NCI-H1694 (cell line): ENCODE measurements at regions not wholly inside any gene's neighbourhood (a gene's known extent, or its start where the extent isn't known, plus 50 kb on each side); places are given as distances from the start of the nearest gene placed in this dataset.

ENCODE experiments used
- DNase-seq: peaks from one replicate; lab custom pipeline; 2025; lab: John Stamatoyannopoulos, UW

DNA sequence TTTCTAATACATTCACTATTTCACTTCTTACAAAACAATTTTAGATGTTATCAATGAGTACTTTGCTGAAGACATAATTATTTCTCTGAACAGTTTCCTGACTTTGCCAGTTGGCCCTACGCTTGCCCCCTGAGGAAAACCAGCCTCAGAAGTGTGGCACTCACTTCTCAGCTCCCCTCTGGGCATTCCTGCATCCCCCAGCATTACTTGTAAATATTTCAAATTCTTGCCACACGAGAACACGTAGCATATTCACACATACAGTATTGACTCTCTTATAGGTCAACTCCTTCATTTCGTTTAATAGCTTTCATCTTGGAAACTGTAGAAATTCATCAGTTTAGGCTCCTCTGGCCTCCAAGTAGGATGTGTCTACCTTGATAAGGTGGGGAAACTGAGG lies 65.2 kb downstream of the OTX2 start:
- DNase-seq = no peak

DNA sequence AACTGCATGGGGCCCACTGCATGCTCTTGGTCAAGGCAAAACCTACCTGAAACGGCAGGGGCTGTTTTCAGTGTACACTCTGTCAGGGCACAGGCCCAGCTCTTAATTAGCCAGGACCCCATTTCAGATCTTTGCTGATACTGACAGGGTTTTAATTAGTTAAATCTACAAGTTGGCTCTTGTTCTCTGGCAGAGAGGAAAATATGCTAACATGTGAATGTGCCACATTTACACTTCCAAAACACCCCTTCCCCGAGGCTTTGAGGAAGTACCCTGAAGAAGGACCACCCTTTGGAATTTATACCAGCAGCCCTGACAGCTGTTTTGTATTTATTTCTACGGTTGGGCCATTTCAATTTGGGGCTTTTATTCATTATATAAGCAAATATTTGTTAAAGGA lies 66.3 kb downstream of the OTX2 start:
- peak; percentile 21 for DNase-seq

DNA sequence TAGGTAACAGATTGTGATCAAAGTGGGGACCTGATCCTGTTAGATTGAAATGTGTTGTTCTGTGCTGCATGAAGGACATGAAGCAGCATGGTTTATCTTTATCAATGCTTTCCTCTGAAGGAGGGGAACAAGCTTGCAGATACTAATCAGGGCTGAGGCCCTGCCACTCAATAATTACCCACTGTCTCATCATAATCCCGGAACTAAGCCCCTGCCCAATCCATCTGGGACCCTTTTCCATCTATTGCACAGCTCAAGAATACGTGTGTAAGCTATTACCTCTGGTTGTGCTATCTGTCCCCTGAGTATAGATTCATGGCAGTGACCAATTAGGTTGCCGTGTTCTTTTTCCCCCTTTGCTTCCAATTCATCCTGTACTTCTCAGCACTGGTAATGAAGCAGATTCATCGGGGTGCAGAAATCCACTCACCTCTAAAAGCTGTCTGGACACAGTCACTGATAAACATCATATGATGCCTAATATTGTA lies 67.8 kb downstream of the OTX2 start:
- DNase-seq = no peak

DNA sequence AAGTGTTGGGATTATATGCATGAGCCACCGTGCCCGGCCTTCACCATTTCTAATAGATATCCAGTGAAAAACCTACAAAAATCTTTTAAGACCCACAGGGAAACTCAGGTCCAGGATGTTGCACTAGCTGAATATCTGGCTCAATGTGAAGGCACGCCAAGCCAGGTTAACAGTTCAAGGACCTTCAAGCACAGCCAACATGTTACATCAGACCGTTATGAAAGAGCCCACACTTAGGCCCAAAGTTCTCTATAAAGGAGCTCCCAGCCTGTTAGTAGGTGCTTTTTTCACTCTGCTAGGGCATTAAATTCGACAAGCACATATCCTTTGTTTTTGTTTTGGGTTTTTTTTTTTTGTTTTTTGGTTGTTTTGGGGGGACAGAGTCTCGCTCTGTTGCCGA lies 69.0 kb downstream of the OTX2 start:
- no peak for DNase-seq

DNA sequence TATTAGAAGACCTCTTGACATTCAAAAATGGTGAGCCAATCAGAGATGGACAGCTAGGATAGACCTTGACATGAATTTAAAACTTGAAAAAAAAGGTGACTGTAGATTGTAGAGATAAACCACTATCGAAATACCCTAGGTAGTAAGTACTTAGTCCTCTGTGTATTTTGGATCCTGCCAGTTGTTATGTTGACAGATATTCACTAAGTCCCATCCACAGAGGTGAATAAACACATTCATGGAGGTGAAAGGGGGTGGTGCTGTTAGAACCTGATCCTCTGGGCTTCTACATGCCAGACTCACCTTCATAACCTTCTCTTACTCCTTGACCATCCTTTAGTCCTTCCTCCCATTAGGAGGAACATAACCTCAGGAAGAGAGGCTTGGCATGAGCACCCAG lies 72.3 kb downstream of the OTX2 start:
- no peak for DNase-seq

DNA sequence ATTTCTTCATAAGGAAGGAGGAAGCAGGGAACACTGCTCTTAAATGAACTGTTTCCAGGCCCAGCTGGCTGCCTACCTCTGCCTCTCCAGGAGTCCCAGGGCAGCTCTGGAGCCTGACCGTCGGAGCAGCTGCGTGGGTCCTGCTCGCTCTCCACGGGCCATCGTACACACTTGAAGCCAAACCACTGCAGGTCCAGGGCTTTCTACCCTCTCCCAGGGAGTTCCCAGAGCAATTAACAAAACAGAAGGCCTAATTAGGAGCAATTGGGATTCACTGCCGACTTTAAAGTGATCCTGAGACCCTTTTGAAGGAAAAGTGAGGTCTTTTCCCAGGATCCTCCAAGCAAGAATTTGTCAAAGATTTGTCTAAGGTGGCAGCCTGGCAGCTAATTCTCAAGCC lies 76.9 kb downstream of the OTX2 start:
- no peak for DNase-seq

DNA sequence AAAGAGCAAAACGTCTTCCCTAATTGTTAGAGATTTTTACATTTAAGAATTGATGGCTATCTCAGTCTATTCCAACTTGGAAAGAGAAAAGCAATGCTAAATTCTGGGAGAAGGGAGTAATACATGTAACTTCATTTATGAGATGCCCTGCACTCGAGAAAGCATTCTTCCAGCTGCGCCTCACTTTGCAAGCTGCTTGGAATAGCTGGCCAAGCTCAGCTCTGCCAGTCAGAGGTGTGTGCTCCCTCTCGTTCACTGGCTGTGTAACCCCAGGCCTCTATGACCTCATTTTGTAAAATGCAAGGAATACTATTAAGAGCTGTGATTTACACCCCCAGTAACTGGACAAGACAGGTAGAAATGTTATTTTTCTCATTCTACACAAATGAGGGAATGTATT lies 79.1 kb downstream of the OTX2 start:
- DNase-seq = no peak

DNA sequence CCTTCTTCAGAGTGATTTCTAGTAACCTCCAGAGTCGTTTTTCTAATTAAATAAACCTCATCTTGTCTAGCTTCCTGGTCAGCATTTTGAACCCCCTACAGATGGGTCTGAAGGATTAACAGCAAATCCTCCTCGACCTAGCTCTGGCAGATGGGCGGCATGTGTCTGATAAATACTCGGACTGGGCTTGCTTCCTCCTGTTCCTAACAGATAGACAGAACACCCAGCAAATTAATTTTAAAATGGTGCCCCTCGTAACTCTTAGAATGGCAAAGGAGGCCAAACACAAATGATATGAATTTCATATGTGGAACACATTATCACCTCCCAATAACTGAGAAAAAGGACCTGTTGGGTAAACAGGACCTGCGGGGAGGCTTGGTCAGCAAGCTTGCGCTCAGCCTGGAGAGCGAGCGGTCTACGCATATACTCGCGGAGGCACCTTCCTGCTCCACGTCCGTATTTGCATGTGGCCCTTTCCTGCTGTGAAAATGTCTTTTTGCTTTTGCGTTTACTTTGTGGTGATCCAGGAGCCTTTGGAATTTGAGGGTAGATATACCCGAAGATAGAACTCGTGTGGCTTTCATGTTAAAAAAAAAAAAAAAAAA lies 79.6 kb downstream of the OTX2 start:
- DNase-seq = no peak

DNA sequence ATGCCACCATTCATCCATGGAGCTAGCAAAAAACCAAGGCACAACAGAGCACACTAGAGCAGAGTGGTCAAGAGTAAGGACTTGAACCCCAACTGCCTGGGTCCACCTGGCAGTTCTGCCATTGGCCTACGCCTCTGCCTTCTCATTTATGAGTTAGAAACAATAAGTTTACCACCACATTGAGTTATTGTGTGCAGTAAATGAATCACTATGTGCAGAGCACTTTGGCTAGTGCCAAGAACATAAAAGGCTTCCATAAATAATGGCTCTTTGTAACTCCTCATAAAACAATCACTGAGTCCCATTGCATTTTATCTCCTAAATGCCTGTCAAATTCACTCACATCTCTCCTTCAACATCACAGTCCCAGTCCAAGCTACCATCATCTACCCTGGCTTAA lies 86.3 kb downstream of the OTX2 start:
- no peak for DNase-seq

DNA sequence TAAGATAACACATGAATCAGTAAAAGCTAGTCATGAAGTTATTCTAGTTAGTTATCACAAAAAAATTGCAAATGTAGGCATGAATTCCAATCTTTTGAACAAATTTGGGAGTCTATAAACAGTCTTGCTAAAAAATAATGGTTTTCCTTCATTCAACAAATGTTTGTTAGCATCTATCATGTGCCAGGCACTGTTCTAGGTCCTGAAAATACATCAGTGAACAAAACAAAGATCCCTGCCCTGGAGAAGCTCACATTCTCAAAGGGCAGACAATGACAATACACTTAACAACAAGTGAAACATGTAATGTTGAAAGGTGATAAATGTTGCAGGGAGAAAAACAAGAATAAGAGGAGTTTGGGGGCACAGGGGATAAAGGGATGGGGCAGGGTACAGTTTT lies 86.9 kb downstream of the OTX2 start:
- DNase-seq = no peak

DNA sequence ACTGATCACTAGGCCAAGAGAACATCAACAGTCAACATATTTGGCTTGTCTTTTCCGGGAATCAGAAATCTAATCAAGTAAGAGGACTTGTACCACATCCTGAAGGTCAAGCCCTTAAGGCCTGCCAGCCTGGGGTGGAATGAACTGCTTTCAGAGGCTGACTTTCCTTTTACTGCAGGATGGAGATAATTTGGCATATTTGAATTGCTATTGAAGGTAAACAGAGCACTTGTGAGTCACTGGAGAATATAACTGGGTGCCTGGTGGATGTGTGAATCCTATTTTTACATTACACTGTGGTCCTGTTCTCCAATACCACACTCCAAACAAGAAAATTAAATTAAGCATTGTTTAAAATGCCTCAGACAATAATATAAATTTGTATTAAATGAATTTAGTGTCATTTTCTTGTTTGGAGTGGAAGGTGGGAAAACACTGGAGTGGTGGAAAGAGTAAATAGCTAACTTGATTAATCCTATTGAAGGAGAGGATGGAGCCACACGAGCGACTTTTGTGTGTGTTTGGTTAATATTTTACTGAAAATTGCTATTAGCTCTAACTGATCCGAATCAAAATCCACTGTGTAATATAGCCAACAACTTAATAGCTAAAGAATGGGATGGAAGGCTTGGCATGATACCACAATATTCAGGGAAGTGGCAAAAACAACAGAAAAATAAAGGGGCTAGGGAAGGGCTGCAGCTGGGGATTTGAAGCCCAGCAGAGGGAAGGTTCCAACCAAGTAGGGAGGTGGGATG lies 89.4 kb downstream of the OTX2 start:
- no peak for DNase-seq

DNA sequence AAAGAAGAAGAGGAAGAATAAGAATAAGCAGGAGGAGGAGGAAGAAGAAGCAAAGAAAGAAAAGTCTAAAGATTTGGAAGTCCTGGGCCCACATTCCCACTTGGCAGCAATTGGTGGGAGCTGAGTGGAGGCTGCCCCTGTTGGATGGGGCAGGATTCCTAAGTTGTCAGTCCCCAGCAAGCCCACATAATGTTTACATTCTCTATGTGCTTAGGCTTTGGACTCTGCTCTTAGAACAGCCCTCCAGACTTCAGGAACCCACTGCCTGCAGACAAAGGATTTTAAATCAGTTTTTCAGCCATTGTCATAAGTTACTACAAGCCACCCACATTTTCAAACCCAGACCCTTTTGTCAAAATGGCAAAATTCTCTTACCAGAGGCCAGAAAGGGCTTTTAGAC lies 92.0 kb downstream of the OTX2 start:
- DNase-seq = no peak

DNA sequence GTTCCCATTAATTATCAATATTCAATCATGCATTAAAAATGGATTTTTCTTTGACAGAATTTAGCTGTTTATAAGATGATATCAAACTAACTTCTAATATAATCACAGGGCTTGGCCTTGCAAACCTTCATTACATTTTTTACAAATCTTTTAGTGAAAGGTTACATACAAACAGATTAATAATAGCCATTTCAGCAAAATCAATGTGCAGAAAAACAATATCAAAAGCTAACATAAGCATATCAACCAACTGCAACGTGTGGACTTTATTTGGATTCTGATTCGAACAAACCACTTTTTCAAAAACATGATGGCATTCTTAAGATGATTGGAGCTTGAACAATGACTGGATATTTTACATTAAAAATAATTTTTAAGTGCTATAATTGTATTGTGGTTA lies 93.6 kb downstream of the OTX2 start:
- no peak for DNase-seq

DNA sequence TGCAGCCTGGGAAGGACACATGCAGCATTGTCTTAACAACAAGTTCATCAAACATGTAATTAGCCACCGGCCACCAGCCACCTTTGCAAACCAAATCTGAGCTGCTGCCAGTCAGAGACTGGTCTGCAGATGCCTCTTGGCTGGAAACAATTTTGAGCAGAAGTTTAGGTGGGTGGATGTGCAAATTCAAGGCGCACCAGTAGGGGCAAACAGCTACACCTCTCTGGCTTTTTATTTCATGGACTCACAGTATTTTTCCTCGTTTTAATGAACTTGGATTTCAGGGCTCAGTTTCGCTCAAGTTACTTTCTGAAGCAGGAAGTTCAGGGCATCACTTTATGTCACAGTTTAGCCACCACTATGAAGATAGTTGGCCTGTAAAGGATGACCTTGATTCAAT lies 94.3 kb downstream of the OTX2 start:
- no peak for DNase-seq

DNA sequence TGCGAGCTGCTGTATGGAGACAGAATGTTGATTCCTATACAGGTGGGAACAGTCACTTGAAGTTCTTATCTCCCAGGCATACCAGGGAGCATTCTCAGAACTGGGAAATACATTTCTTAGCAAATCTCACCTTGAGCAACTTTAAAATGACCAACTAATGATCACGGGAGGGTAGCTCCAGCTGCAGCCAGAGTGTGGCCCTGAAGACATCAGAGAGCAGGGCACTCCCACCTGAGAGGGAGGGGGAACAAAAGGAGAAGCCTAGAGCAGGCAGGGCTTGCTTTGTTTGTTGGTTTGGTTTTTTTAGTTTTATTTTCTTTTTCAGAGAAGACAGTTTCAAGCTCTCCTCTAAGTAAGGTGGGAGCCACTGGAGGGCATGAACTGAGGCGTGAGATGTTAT lies 101.1 kb downstream of the OTX2 start:
- DNase-seq = no peak

DNA sequence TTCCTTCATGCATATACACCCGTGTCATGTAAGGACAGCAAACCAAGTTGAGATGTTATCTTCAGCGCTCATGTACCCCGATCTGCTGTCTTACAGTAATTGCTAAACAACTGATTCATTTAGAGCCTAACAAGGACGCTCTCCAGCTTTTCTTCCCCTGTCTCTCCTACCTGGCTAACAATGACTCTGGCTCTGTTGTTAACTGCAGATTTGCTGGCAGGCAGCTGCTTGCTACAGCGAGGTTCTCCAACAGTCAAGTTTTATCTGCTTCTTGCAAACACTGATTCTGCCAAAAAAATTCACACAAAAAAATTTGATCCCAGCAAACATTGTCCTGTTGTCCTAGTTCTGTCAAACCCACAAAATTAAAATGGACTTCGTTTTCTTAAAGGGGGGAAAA lies 101.6 kb downstream of the OTX2 start:
- no peak for DNase-seq

DNA sequence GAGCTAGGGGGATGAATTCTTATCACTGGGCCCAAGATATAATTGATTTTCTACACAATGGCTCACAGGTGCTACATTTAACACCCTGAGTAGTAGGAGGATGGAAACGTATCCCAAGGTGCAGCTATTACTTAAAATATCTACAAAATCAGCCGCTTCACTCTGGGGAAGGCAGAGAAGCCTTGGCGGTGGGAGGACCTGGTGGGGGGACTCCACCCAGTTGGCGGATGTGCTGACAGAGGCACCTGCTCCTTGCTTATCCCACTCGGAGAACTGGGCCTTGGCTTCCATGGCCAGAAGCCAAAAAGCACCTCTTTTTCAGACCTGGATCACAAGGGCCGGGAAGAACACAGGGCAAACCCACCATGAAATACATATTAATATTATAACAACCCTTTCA lies 106.3 kb downstream of the OTX2 start:
- DNase-seq = no peak

DNA sequence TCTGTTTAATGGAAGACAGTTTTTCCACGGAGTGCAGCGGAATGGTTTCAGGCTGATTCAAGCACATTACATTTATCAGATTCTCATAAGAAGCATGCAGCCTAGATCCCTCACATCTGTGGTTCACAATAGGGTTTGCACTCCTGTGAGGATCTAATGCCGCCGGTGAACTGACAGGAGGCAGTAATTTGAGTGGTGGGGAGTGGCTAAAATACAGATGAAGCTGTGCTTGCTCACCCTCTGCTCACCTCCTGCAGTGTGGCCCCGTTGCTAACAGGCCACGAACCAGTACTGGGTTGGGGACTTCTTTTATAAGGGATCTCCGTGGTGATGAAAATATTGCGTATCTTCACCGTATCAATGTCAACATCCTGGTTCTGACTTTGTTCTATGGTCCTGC lies 107.8 kb downstream of the OTX2 start:
- no peak for DNase-seq
